GM12878 (cell line): ENCODE measurements at regions not wholly inside any gene's neighbourhood (a gene's known extent, or its start where the extent isn't known, plus 50 kb on each side); places are given as distances from the start of the nearest gene placed in this dataset.

ENCODE experiments used
- ATAC-seq: fragments of 200-7000 bp; cut with Tn5 transposase; 3 replicates; pipeline ENCODE4 v1.9.1; 2020; ENCODE audit warnings: mild to moderate bottlenecking, moderate library complexity
- BruUV-seq: library from RNA; stranded (reverse); fragments of 400-500 nt; replicated peaks from 2 replicates; lab custom pipeline; 2021; lab: Mats Ljungman, UMichigan
- CTCF ChIA-PET: fragments of 300-600 bp; sonication (Branson Sonifier 250); formaldehyde crosslinking; extraction: SDS; loops from one replicate; lab custom pipeline; 2021; ENCODE audit warnings: inconsistent platforms; lab: Yijun Ruan, JAX
- POLR2A ChIA-PET: fragments of 350-600 bp; formaldehyde crosslinking; extraction: SDS; loops from one replicate; lab custom pipeline; 2021; ENCODE audit warnings: inconsistent platforms; lab: Charles Lee
- RAD21 ChIA-PET: fragments of 300-600 bp; sonication (Branson Sonifier 250); formaldehyde crosslinking; loops from one replicate; lab custom pipeline; 2023; ENCODE audit warnings: antibody characterized with exemption; ENCODE audit not compliant: unreplicated experiment; lab: Charles Lee
- SMC1A ChIA-PET: fragments of 300-600 bp; sonication (Branson Sonifier 250); formaldehyde crosslinking; loops from one replicate; lab custom pipeline; 2023; ENCODE audit not compliant: unreplicated experiment, uncharacterized antibody; lab: Charles Lee
- DNase-seq: peaks from one replicate; pipeline ENCODE4 v3.0.0-alpha.2; 2011; ENCODE audit warnings: low read depth, low spot score
- FAIRE-seq: peaks from 3 replicates; lab custom pipeline; 2011; peaks lifted over from hg19 to GRCh38; lab: Jason Lieb, UNC
- H2AFZ ChIP-seq: 2 replicates; pipeline ENCODE4 v1.6.0; 2011; ENCODE audit warnings: low read depth, low read length, control low read depth; ENCODE audit not compliant: control insufficient read depth
- H3K27ac ChIP-seq: 2 replicates; pipeline ENCODE4 v1.5.1; 2011; ENCODE audit warnings: control low read depth; ENCODE audit not compliant: control insufficient read depth, insufficient read depth
- H3K27me3 ChIP-seq, 2 experiments: replicated peaks in 1 of 2; 2 replicates each; pipeline versions ENCODE4 v1.6.0 to v1.6.1; 2011; ENCODE audit warnings: low read length in 1 of 2; ENCODE audit not compliant: control insufficient read depth in 2 of 2, insufficient read depth in 2 of 2
- H3K36me3 ChIP-seq, 2 experiments: 2 replicates each; pipeline ENCODE4 v1.5.1; 2011; ENCODE audit warnings: low read length in 1 of 2; ENCODE audit not compliant: control insufficient read depth in 2 of 2, insufficient read depth in 2 of 2
- H3K4me1 ChIP-seq: 2 replicates; pipeline ENCODE4 v1.6.1; 2011; ENCODE audit warnings: mild to moderate bottlenecking, low read length, moderate library complexity, mixed read lengths; ENCODE audit not compliant: control insufficient read depth, insufficient read depth
- H3K4me2 ChIP-seq: 2 replicates; pipeline ENCODE4 v1.6.0; 2011; ENCODE audit warnings: control low read depth; ENCODE audit not compliant: control insufficient read depth, insufficient read depth
- H3K4me3 ChIP-seq: fragments of 200-600 bp; sonication (generic); 2 replicates; pipeline ENCODE4 v1.5.1; 2016
- H3K79me2 ChIP-seq: 2 replicates; pipeline ENCODE4 v1.6.0; 2011; ENCODE audit warnings: low read length; ENCODE audit not compliant: control insufficient read depth, insufficient read depth
- H3K9ac ChIP-seq: 2 replicates; pipeline ENCODE4 v1.8.0; 2011; ENCODE audit warnings: low read length, control low read depth, mixed read lengths; ENCODE audit not compliant: control insufficient read depth, insufficient read depth
- H3K9me3 ChIP-seq: replicated peaks from 3 replicates; pipeline ENCODE4 v1.5.1; 2011; ENCODE audit warnings: mild to moderate bottlenecking, low read length; ENCODE audit not compliant: control insufficient read depth, insufficient read depth
- H4K20me1 ChIP-seq: 2 replicates; pipeline ENCODE4 v1.6.0; 2011; ENCODE audit not compliant: control insufficient read depth, insufficient read depth
- BMI1 ChIP-seq: fragments of 450-650 bp; IDR thresholded peaks from 2 replicates; pipeline ENCODE4 v1.6.1; 2016; ENCODE audit warnings: mild to moderate bottlenecking, moderate library complexity, borderline replicate concordance
- CBFB ChIP-seq: IDR thresholded peaks from 2 replicates; pipeline ENCODE4 v1.6.1; 2016; ENCODE audit warnings: antibody characterized with exemption, low read depth
- CHD2 ChIP-seq: IDR thresholded peaks from 2 replicates; pipeline ENCODE4 v1.6.1; 2011; ENCODE audit warnings: low read depth, low read length, improper control_type of control experiment, borderline replicate concordance
- CHD4 ChIP-seq: fragments of 200-600 bp; sonication (generic); IDR thresholded peaks from 2 replicates; pipeline ENCODE4 v1.6.1; 2016; ENCODE audit warnings: mild to moderate bottlenecking
- ELK1 ChIP-seq: IDR thresholded peaks from 2 replicates; pipeline ENCODE4 v1.6.1; 2012; ENCODE audit warnings: low read depth, low read length, improper control_type of control experiment
- ESRRA ChIP-seq: IDR thresholded peaks from 2 replicates; pipeline ENCODE4 v1.6.1; 2012; ENCODE audit warnings: mild to moderate bottlenecking, low read length, improper control_type of control experiment
- GATAD2B ChIP-seq: fragments of 450-650 bp; conservative IDR thresholded peaks from 2 replicates; pipeline ENCODE4 v1.6.1; 2017; ENCODE audit warnings: low read depth, mild to moderate bottlenecking, moderate library complexity
- NFIC ChIP-seq: IDR thresholded peaks from 2 replicates; pipeline ENCODE4 v1.6.1; 2012; ENCODE audit warnings: low read depth, mild to moderate bottlenecking, inconsistent platforms, low read length, moderate library complexity
- NKRF ChIP-seq: fragments of 450-650 bp; conservative IDR thresholded peaks from 2 replicates; pipeline ENCODE4 v1.6.1; 2017; ENCODE audit warnings: mild to moderate bottlenecking, moderate library complexity
- RELA ChIP-seq: fragments of 450-650 bp; IDR thresholded peaks from 2 replicates; pipeline ENCODE4 v1.8.0; 2014; ENCODE audit warnings: borderline replicate concordance; ENCODE audit not compliant: partially characterized antibody
- SMC3 ChIP-seq: IDR thresholded peaks from 2 replicates; pipeline ENCODE4 v1.6.1; 2011; ENCODE audit warnings: low read length, improper control_type of control experiment, borderline replicate concordance
- USF1 ChIP-seq: IDR thresholded peaks from 2 replicates; pipeline ENCODE4 v1.6.1; 2011; ENCODE audit warnings: borderline replicate concordance, low read depth, mild to moderate bottlenecking, moderate library complexity, mixed read lengths, low read length; ENCODE audit not compliant: insufficient read depth; ENCODE audit errors: extremely low read length
- ZSCAN29 ChIP-seq: fragments of 450-650 bp; IDR thresholded peaks from 2 replicates; pipeline ENCODE4 v1.6.1; 2017; ENCODE audit warnings: mild to moderate bottlenecking, moderate library complexity
- in situ Hi-C: fragments of 300-500 bp; cut with MboI; formaldehyde crosslinking; loops from 9 replicates; pipeline ENCODE4 v1.14.3; 2018; ENCODE audit warnings: mixed read lengths
- intact Hi-C: fragments of 100-400 bp; cut with micrococcal nuclease; formaldehyde crosslinking; loops from one replicate; pipeline ENCODE4 v1.14.2; 2022; ENCODE audit not compliant: unreplicated experiment
- TF ChIP-seq, protein P1 (sequence below): fragments of 450-650 bp; IDR thresholded peaks from 2 replicates; pipeline ENCODE4 v1.6.1; 2014; ENCODE audit warnings: mild to moderate bottlenecking
- TF ChIP-seq, protein P2 (sequence below): IDR thresholded peaks from 2 replicates; pipeline ENCODE4 v1.6.1; 2011; ENCODE audit warnings: mild to moderate bottlenecking, low read depth, low read length, moderate library complexity; ENCODE audit not compliant: insufficient replicate concordance
- TF ChIP-seq, protein P3 (sequence below), 3 experiments: IDR thresholded peaks in 2 of 3; conservative IDR thresholded peaks in 1 of 3; 2 replicates each; pipeline ENCODE4 v1.5.1; 2011; ENCODE audit warnings: low read depth in 3 of 3, low read length in 3 of 3, mild to moderate bottlenecking in 3 of 3, control low read depth in 2 of 3, moderate library complexity in 2 of 3, inconsistent platforms in 1 of 3, mixed read lengths in 1 of 3; ENCODE audit not compliant: control insufficient read depth in 2 of 3, insufficient read depth in 1 of 3; ENCODE audit errors: extremely low read depth in 1 of 3

DNA sequence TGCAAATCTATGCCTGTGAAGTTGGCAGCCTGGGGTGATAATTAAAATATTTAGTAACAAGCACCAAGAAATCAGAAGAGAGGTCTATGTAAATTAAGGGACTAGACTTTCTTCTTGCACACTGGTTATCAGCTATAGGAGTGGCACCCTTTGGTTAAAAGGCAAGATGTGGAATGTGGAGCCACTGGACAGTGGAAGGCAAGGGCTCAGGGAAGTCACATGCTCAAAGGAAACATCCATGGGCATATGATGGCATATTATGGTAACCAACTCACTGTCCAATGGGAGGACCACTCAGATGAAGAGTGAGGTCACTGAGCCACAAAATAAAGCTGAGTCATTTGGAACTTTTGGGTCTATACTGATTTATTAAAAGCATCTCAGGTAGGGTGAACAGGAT lies 165.6 kb upstream of the PRICKLE2 start:
- no peaks in the 10 kb centered on the region for H3K79me2 ChIP-seq
- in situ Hi-C loops (no loop called here), intact Hi-C loops (no loop called here)
- POLR2A ChIA-PET, result no interaction called here
- SMC1A ChIA-PET, result interaction anchor here (0.6 to 2.3 kb wide), 4 partner anchors 11 to 46 kb away, joined by 3 to 8 read pairs (median 3); no protein-coding TSS in a partner anchor
- RAD21 ChIA-PET, result no interaction called here
- FAIRE-seq, result no peak
- H3K4me3 ChIP-seq, result no peak overlapping the region
- no peaks in the 10 kb centered on the region for H4K20me1 ChIP-seq
- no TSS peak for BruUV-seq
- no peaks in the 10 kb centered on the region for H3K4me1 ChIP-seq
- no peak overlapping the region for H3K9ac ChIP-seq
- H3K9me3 ChIP-seq, result no peaks in the 10 kb centered on the region; the same call in 2 of the 3 replicates
- no peak overlapping the region for H3K27ac ChIP-seq
- DNase-seq, result no peak
- CTCF ChIA-PET, result interaction anchor here (0.6 kb wide), 1 partner anchor 8 kb away, joined by 3 read pairs; no protein-coding TSS in a partner anchor
- H3K27me3 ChIP-seq, result no peaks in the 10 kb centered on the region
- H2AFZ ChIP-seq, result no peak overlapping the region
- ATAC-seq, result no peak
- H3K4me2 ChIP-seq, result no peak overlapping the region
- no peaks in the 10 kb centered on the region for H3K36me3 ChIP-seq
- TF ChIP-seq, protein P1, sequence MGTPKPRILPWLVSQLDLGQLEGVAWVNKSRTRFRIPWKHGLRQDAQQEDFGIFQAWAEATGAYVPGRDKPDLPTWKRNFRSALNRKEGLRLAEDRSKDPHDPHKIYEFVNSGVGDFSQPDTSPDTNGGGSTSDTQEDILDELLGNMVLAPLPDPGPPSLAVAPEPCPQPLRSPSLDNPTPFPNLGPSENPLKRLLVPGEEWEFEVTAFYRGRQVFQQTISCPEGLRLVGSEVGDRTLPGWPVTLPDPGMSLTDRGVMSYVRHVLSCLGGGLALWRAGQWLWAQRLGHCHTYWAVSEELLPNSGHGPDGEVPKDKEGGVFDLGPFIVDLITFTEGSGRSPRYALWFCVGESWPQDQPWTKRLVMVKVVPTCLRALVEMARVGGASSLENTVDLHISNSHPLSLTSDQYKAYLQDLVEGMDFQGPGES, result no peak
- no peak for TF ChIP-seq NKRF
- TF ChIP-seq GATAD2B, result no peak
- no peak for TF ChIP-seq NFIC
- no peak for TF ChIP-seq CHD2
- TF ChIP-seq RELA, result no peak
- TF ChIP-seq SMC3, result no peak
- TF ChIP-seq USF1, result no peak
- no peak for TF ChIP-seq CBFB
- TF ChIP-seq, protein P2, sequence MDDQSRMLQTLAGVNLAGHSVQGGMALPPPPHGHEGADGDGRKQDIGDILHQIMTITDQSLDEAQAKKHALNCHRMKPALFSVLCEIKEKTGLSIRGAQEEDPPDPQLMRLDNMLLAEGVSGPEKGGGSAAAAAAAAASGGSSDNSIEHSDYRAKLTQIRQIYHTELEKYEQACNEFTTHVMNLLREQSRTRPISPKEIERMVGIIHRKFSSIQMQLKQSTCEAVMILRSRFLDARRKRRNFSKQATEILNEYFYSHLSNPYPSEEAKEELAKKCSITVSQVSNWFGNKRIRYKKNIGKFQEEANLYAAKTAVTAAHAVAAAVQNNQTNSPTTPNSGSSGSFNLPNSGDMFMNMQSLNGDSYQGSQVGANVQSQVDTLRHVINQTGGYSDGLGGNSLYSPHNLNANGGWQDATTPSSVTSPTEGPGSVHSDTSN, result no peak
- TF ChIP-seq, protein P3, sequence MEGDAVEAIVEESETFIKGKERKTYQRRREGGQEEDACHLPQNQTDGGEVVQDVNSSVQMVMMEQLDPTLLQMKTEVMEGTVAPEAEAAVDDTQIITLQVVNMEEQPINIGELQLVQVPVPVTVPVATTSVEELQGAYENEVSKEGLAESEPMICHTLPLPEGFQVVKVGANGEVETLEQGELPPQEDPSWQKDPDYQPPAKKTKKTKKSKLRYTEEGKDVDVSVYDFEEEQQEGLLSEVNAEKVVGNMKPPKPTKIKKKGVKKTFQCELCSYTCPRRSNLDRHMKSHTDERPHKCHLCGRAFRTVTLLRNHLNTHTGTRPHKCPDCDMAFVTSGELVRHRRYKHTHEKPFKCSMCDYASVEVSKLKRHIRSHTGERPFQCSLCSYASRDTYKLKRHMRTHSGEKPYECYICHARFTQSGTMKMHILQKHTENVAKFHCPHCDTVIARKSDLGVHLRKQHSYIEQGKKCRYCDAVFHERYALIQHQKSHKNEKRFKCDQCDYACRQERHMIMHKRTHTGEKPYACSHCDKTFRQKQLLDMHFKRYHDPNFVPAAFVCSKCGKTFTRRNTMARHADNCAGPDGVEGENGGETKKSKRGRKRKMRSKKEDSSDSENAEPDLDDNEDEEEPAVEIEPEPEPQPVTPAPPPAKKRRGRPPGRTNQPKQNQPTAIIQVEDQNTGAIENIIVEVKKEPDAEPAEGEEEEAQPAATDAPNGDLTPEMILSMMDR (IDR thresholded peaks at IDR 0.05 in 2 of 3, conservative IDR thresholded peaks at IDR 0.05 in 1 of 3; ENCODE audit: control insufficient read depth in 2 of 3, extremely low read depth in 1 of 3, insufficient read depth in 1 of 3, low read depth in 3 of 3, low read length in 3 of 3), result no peak
- TF ChIP-seq CHD4, result no peak
- no peak for TF ChIP-seq ZSCAN29
- no peak for TF ChIP-seq BMI1
- TF ChIP-seq ESRRA, result no peak
- no peak for TF ChIP-seq ELK1
